H1 (cell line): ENCODE measurements at regions not wholly inside any gene's neighbourhood (a gene's known extent, or its start where the extent isn't known, plus 50 kb on each side); places are given as distances from the start of the nearest gene placed in this dataset.

Source experiments
- CTCF ChIA-PET: fragments of 300-600 bp; sonication (Branson Sonifier 250); formaldehyde crosslinking; loops from one replicate; lab custom pipeline; 2021; ENCODE audit not compliant: partially characterized antibody; lab: Charles Lee
- POLR2A ChIA-PET: fragments of 300-600 bp; sonication (Branson Sonifier 250); formaldehyde crosslinking; loops from one replicate; lab custom pipeline; 2021; ENCODE audit warnings: inconsistent platforms; ENCODE audit not compliant: partially characterized antibody; lab: Charles Lee
- DNase-seq, 2 experiments: peaks; one replicate each; pipeline versions ENCODE4 v3.0.0 to v3.0.0-alpha.2; 2010 to 2022; ENCODE audit warnings: low spot score in 2 of 2, low read depth in 1 of 2, mixed read lengths in 1 of 2
- FAIRE-seq: peaks from 2 replicates; lab custom pipeline; 2011; peaks lifted over from hg19 to GRCh38; lab: Jason Lieb, UNC
- H2AFZ ChIP-seq: 2 replicates; pipeline ENCODE4 v1.8.1; 2012; ENCODE audit warnings: low read length, inconsistent platforms
- H2AK5ac ChIP-seq: 2 replicates; pipeline ENCODE4 v1.6.1; 2013; ENCODE audit warnings: low read depth, low read length
- H2BK120ac ChIP-seq: replicated peaks from 2 replicates; pipeline ENCODE3; 2013; ENCODE audit warnings: low read depth, low read length, inconsistent platforms
- H2BK12ac ChIP-seq: 2 replicates; pipeline ENCODE4 v1.6.1; 2013; ENCODE audit warnings: low read depth, low read length
- H2BK15ac ChIP-seq: 2 replicates; pipeline ENCODE4 v1.6.1; 2013; ENCODE audit warnings: low read length
- H2BK20ac ChIP-seq: 2 replicates; pipeline ENCODE4 v1.6.1; 2013; ENCODE audit warnings: low read length
- H2BK5ac ChIP-seq: 2 replicates; pipeline ENCODE4 v1.6.1; 2013; ENCODE audit warnings: low read depth, low read length
- H3K14ac ChIP-seq: 2 replicates; pipeline ENCODE4 v1.6.1; 2013; ENCODE audit warnings: inconsistent platforms; ENCODE audit not compliant: insufficient read length
- H3K18ac ChIP-seq: 2 replicates; pipeline ENCODE4 v1.6.1; 2013; ENCODE audit warnings: low read length; ENCODE audit errors: extremely low read depth
- H3K23ac ChIP-seq: 2 replicates; pipeline ENCODE4 v1.6.1; 2013; ENCODE audit warnings: inconsistent platforms; ENCODE audit not compliant: insufficient read length
- H3K23me2 ChIP-seq: 2 replicates; pipeline ENCODE4 v1.6.1; 2013; ENCODE audit warnings: low read depth, low read length
- H3K27ac ChIP-seq: 2 replicates; pipeline ENCODE4 v1.6.1; 2011; ENCODE audit warnings: low read depth, low read length, inconsistent platforms
- H3K27me3 ChIP-seq, 4 experiments: replicated peaks in 1 of 4; 1 replicate in 1 of 4; 2 replicates in 3 of 4; pipeline versions ENCODE4 v1.6.1 to v1.8.1; 2011 to 2013; ENCODE audit warnings: low read length in 3 of 4, mild to moderate bottlenecking in 3 of 4, inconsistent platforms in 2 of 4, mixed read lengths in 2 of 4, moderate library complexity in 1 of 4; ENCODE audit not compliant: control insufficient read depth in 3 of 4, insufficient read depth in 3 of 4; ENCODE audit errors: extremely low read depth in 1 of 4
- H3K36me3 ChIP-seq, 4 experiments: 2 replicates each; pipeline versions ENCODE4 v1.6.1 to v1.8.1; 2011 to 2013; ENCODE audit warnings: mild to moderate bottlenecking in 4 of 4, low read length in 3 of 4, moderate library complexity in 2 of 4, control low read depth in 1 of 4, inconsistent platforms in 1 of 4; ENCODE audit not compliant: insufficient read depth in 4 of 4, control insufficient read depth in 2 of 4
- H3K4ac ChIP-seq: replicated peaks from 2 replicates; pipeline ENCODE3; 2013; ENCODE audit warnings: low read length, low read depth, mixed read lengths, inconsistent platforms; ENCODE audit not compliant: insufficient read length
- H3K4me1 ChIP-seq, 4 experiments: replicated peaks in 1 of 4; 1 replicate in 1 of 4; 2 replicates in 3 of 4; pipeline versions ENCODE4 v1.6.1 to v1.8.1; 2011 to 2013; ENCODE audit warnings: low read length in 3 of 4, inconsistent platforms in 2 of 4, mixed read lengths in 1 of 4; ENCODE audit not compliant: insufficient read depth in 4 of 4, control insufficient read depth in 3 of 4
- H3K4me2 ChIP-seq, 2 experiments: 2 replicates each; pipeline versions ENCODE4 v1.6.1 to v1.8.1; 2011 to 2013; ENCODE audit warnings: low read depth in 2 of 2, low read length in 2 of 2, control low read depth in 1 of 2, inconsistent platforms in 1 of 2, mild to moderate bottlenecking in 1 of 2; ENCODE audit not compliant: insufficient read depth in 1 of 2
- H3K4me3 ChIP-seq, 4 experiments: fragments of 200-600, 300-600 bp in 1 of 4; sonication (generic), shearing (Covaris generic), sonication (Bioruptor Twin) in 1 of 4; 2 replicates each; pipeline versions ENCODE4 v1.5.1 to v1.8.1; 2011 to 2016; ENCODE audit warnings: low read length in 4 of 4, low read depth in 3 of 4, control low read depth in 2 of 4, inconsistent platforms in 2 of 4, mild to moderate bottlenecking in 2 of 4, mixed read lengths in 1 of 4, moderate library complexity in 1 of 4; ENCODE audit not compliant: insufficient read depth in 2 of 4; ENCODE audit errors: extremely low read depth in 1 of 4
- H3K56ac ChIP-seq: replicated peaks from 2 replicates; pipeline ENCODE3; 2013; ENCODE audit warnings: low read depth, mild to moderate bottlenecking, mixed read lengths, low read length, inconsistent platforms; ENCODE audit not compliant: insufficient read length
- H3K79me1 ChIP-seq: 2 replicates; pipeline ENCODE4 v1.6.1; 2013; ENCODE audit warnings: low read depth, low read length, control low read depth
- H3K79me2 ChIP-seq, 2 experiments: 2 replicates each; pipeline versions ENCODE4 v1.6.1 to v1.8.1; 2012 to 2013; ENCODE audit warnings: low read length in 2 of 2, mild to moderate bottlenecking in 2 of 2, inconsistent platforms in 1 of 2; ENCODE audit not compliant: insufficient read depth in 2 of 2, control insufficient read depth in 1 of 2
- H3K9ac ChIP-seq, 4 experiments: replicated peaks in 1 of 4; 1 replicate in 1 of 4; 2 replicates in 3 of 4; pipeline versions ENCODE4 v1.6.1 to v1.8.1; 2011 to 2013; ENCODE audit warnings: low read depth in 3 of 4, low read length in 3 of 4, control low read depth in 2 of 4, mild to moderate bottlenecking in 2 of 4, moderate library complexity in 2 of 4, inconsistent platforms in 1 of 4; ENCODE audit errors: extremely low read depth in 1 of 4
- H3K9me3 ChIP-seq, 2 experiments: 2 replicates each; pipeline versions ENCODE4 v1.6.1 to v1.8.1; 2012 to 2013; ENCODE audit warnings: mild to moderate bottlenecking in 2 of 2, moderate library complexity in 2 of 2, control low read depth in 1 of 2, inconsistent platforms in 1 of 2, low read depth in 1 of 2, low read length in 1 of 2, mixed read lengths in 1 of 2; ENCODE audit not compliant: insufficient read depth in 2 of 2
- H4K20me1 ChIP-seq, 2 experiments: replicated peaks in 1 of 2; 2 replicates each; pipeline versions ENCODE3 to v1.8.1; 2011 to 2013; ENCODE audit warnings: inconsistent platforms in 2 of 2, low read length in 2 of 2, mild to moderate bottlenecking in 1 of 2; ENCODE audit not compliant: insufficient read depth in 2 of 2, control insufficient read depth in 1 of 2
- H4K5ac ChIP-seq: 2 replicates; pipeline ENCODE4 v1.6.1; 2013; ENCODE audit warnings: low read length, low read depth, mixed read lengths, inconsistent platforms; ENCODE audit not compliant: insufficient read length
- H4K8ac ChIP-seq: 2 replicates; pipeline ENCODE4 v1.8.0; 2013; ENCODE audit warnings: mild to moderate bottlenecking, moderate library complexity, low read length, inconsistent platforms; ENCODE audit not compliant: insufficient read depth; ENCODE audit errors: extremely low read depth
- H4K91ac ChIP-seq: replicated peaks from 2 replicates; pipeline ENCODE3; 2013; ENCODE audit warnings: low read length, mixed read lengths, inconsistent platforms; ENCODE audit not compliant: insufficient read length
- CTBP2 ChIP-seq: IDR thresholded peaks from 2 replicates; pipeline ENCODE4 v1.7.0; 2011; ENCODE audit warnings: borderline replicate concordance, mild to moderate bottlenecking, moderate library complexity, mixed read lengths, low read length; ENCODE audit not compliant: insufficient read depth, insufficient read length
- MAFK ChIP-seq: IDR thresholded peaks from 2 replicates; pipeline ENCODE4 v1.6.1; 2012; ENCODE audit warnings: low read depth, mild to moderate bottlenecking, improper control_type of control experiment, low read length
- WGBS, 2 experiments: shearing (Covaris generic) in 1 of 2; methylation state at CpG; one replicate each; pipeline versions ENCODE4 v1.1.6 to v1.1.7; 2013 to 2015; ENCODE audit warnings: low lambda C conversion rate in 2 of 2, mixed read lengths in 2 of 2, inconsistent platforms in 1 of 2, low coverage in 1 of 2, missing lambda C conversion rate in 1 of 2; ENCODE audit not compliant: insufficient replicate concordance in 2 of 2, insufficient coverage in 1 of 2, insufficient read length in 1 of 2; ENCODE audit errors: extremely low coverage in 1 of 2, missing lambda C conversion rate in 1 of 2; 5-methylcytosine and 5-hydroxymethylcytosine counted together

DNA sequence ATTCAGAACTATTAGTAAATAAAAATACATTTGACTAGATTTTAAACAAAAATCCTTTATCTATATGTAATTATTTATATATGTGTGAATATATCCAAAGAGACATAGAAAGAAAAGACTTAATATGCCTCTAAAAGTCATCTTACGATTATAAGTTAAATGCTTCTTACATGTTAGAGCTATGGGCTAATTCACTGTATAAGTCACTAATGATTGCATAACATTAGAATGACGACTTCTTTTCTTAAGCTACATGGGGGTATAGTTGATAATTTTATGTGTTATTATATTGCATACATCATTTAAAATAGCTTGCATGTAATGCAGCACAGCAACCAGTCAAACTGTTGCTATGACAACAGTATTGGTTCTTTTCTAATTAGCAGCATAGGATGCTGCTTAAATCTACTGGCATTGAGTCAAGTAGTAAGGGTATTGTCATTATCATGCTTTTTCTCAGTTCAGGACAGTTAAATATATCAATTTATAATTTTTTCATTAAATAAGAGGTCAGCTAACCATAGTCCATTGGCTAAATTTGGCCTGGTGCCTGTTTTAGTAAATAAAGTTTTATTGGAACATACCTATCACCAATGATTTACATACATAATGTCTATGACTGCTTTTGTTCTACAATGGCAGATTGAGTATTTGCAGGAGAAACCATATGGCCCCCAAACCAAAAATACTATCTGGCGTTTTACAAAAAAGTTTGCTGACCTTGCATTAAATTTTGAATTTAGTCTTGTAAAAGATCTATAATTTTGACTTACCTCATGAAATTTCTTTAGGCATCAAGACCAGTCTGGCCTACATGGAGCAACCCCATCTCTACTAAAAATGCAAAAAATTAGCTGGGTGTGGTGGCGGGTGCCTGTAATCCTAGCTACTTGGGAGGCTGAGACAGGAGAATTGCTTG is 207.7 kb upstream of the ZSWIM2 start:
- no peak overlapping the region for H4K5ac ChIP-seq
- H3K4me3 ChIP-seq: no peak overlapping the region
- no peak overlapping the region for H3K14ac ChIP-seq
- H2AFZ ChIP-seq: no peak overlapping the region
- H4K20me1 ChIP-seq: no peaks in the 10 kb centered on the region
- no peak overlapping the region for H3K18ac ChIP-seq
- H3K4me2 ChIP-seq: no peak overlapping the region
- no peak overlapping the region for H4K8ac ChIP-seq
- no peak overlapping the region for H2BK20ac ChIP-seq
- H4K91ac ChIP-seq: no peak overlapping the region
- no peak overlapping the region for H2BK5ac ChIP-seq
- WGBS, 2 experiments: 93% methylated on average over 4 of the region's 4 CpGs; no CpG with 5 or more reads in 1 of the 2 experiments
- H3K4ac ChIP-seq: no peak overlapping the region
- TF ChIP-seq MAFK (peak; percentile 88; the same call in 1 of the 2 replicates), CTBP2 (no peak)
- TF ChIP-seq, all 59 proteins: peak for 1
- Histone ChIP-seq H3K4me1 (no peaks in the 10 kb centered on the region), H3K27ac (no peak overlapping the region), H3K9ac (no peak overlapping the region), H3K36me3 (no peaks in the 10 kb centered on the region), H3K79me1 (no peaks in the 10 kb centered on the region), H2AK5ac (no peak overlapping the region), H3K9me3 (no peaks in the 10 kb centered on the region), H3K23ac (no peak overlapping the region), H3K56ac (no peak overlapping the region), H3K23me2 (no peaks in the 10 kb centered on the region), H2BK15ac (no peak overlapping the region), H3K79me2 (no peaks in the 10 kb centered on the region), H2BK120ac (no peak overlapping the region), H3K27me3 (no peaks in the 10 kb centered on the region), H2BK12ac (no peak overlapping the region)
- FAIRE-seq (no peak), DNase-seq (no peak)
- POLR2A ChIA-PET: no interaction called here
- CTCF ChIA-PET: interaction anchor here (2.4 kb wide), 1 partner anchor 194 kb away, joined by 5 read pairs; no protein-coding TSS in a partner anchor
